ENCODE measurements at regions not wholly inside any gene's neighbourhood (a gene's known extent, or its start where the extent isn't known, plus 50 kb on each side); places are given as distances from the start of the nearest gene placed in this dataset.

- no peaks in the 10 kb centered on the region for H3K9me2 ChIP-seq (ENCODE audit: low read depth, low read length)
- H4K20me1 ChIP-seq (ENCODE audit: insufficient read depth, low read length) = no peaks in the 10 kb centered on the region
- H3K79me2 ChIP-seq (ENCODE audit: insufficient read depth, low read length) = no peaks in the 10 kb centered on the region
- H3K9me3 ChIP-seq (ENCODE audit: low read length) = no peaks in the 10 kb centered on the region
- no peak overlapping the region for H3K27ac ChIP-seq (ENCODE audit: low read depth, low read length, poor library complexity, severe bottlenecking)
- H3K4me3 ChIP-seq (ENCODE audit: low read depth, low read length, poor library complexity, severe bottlenecking) = no peak overlapping the region
- H3K27me3 ChIP-seq (ENCODE audit: insufficient read depth, low read length) = no peaks in the 10 kb centered on the region
- no peak overlapping the region for H2AFZ ChIP-seq (ENCODE audit: low read length)
- H3K36me3 ChIP-seq (ENCODE audit: insufficient read depth, low read length) = no peaks in the 10 kb centered on the region
- H3K9ac ChIP-seq (ENCODE audit: low read length) = no peak overlapping the region
- no peak for TF ChIP-seq EZH2 (IDR thresholded peaks at IDR 0.05; ENCODE audit: borderline replicate concordance, low read length)
- no peaks in the 10 kb centered on the region for H3F3A ChIP-seq (ENCODE audit: insufficient read depth, low read length)
- H3K4me2 ChIP-seq (ENCODE audit: low read length) = no peak overlapping the region
- H3K4me1 ChIP-seq (ENCODE audit: insufficient read depth, low read length, severe bottlenecking) = no peaks in the 10 kb centered on the region
Measured at GRCh38 chr5:165834891-165835290, 2329.5 kb downstream of the MAT2B start.

DNA sequence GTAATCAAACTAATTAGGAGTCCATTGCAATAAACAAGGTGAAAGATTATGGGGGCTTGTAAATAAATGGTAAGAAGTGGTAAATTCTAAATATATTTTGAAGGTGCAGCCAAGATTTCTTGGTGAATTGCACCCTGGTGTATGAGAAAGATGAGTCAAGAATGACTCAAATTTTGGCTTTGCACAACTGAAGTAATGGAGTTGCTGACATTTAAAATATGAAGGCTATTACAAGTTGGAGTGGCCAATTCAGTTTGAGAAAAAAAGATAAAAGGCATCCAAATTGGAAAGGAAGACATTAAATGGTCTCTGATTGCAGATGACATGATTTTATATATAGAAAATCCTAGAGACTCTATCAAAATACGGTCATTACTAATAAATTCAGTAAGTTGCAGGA, 2330.6 kb downstream of the MAT2B start:
- TF ChIP-seq, protein P1, sequence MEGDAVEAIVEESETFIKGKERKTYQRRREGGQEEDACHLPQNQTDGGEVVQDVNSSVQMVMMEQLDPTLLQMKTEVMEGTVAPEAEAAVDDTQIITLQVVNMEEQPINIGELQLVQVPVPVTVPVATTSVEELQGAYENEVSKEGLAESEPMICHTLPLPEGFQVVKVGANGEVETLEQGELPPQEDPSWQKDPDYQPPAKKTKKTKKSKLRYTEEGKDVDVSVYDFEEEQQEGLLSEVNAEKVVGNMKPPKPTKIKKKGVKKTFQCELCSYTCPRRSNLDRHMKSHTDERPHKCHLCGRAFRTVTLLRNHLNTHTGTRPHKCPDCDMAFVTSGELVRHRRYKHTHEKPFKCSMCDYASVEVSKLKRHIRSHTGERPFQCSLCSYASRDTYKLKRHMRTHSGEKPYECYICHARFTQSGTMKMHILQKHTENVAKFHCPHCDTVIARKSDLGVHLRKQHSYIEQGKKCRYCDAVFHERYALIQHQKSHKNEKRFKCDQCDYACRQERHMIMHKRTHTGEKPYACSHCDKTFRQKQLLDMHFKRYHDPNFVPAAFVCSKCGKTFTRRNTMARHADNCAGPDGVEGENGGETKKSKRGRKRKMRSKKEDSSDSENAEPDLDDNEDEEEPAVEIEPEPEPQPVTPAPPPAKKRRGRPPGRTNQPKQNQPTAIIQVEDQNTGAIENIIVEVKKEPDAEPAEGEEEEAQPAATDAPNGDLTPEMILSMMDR (IDR thresholded peaks at IDR 0.05; ENCODE audit: low read length) = no peak
- TF ChIP-seq EZH2 (IDR thresholded peaks at IDR 0.05; ENCODE audit: borderline replicate concordance, low read length) = no peak
- Histone ChIP-seq H3K4me2 (ENCODE audit: low read length) (no peak overlapping the region), H3K27me3 (ENCODE audit: insufficient read depth, low read length) (no peaks in the 10 kb centered on the region), H3K9ac (ENCODE audit: low read length) (no peak overlapping the region), H3K9me3 (ENCODE audit: low read length) (no peaks in the 10 kb centered on the region), H3K79me2 (ENCODE audit: insufficient read depth, low read length) (no peaks in the 10 kb centered on the region), H3K4me3 (ENCODE audit: low read depth, low read length, poor library complexity, severe bottlenecking) (no peak overlapping the region), H4K20me1 (ENCODE audit: insufficient read depth, low read length) (no peaks in the 10 kb centered on the region), H3K27ac (ENCODE audit: low read depth, low read length, poor library complexity, severe bottlenecking) (no peak overlapping the region), H3F3A (ENCODE audit: insufficient read depth, low read length) (no peaks in the 10 kb centered on the region), H2AFZ (ENCODE audit: low read length) (no peak overlapping the region), H3K9me2 (ENCODE audit: low read depth, low read length) (no peaks in the 10 kb centered on the region), H3K4me1 (ENCODE audit: insufficient read depth, low read length, severe bottlenecking) (no peaks in the 10 kb centered on the region), H3K36me3 (ENCODE audit: insufficient read depth, low read length) (no peaks in the 10 kb centered on the region)

DNA sequence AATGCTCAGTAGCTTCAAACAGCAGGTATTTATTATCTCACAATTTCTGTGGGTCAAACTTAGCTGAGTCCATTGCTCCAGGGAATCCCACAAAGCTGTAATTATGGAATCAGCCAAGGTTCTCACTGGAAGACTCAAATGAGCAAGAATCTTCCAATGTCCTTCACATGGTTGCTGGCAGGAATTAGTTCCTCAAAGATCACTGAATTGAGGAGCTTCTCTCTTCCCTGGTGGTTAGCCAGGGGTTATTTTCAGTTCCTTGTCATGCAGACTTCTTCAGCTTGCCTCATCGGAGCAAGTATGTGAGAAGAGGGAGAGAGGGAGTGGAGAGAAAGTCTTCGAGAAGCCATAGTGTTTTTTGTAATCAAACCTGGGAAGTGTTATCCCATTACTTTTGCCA, 2331.9 kb downstream of the MAT2B start:
- H3K79me2 ChIP-seq (ENCODE audit: insufficient read depth, low read length) = no peaks in the 10 kb centered on the region
- no peaks in the 10 kb centered on the region for H3K9me2 ChIP-seq (ENCODE audit: low read depth, low read length)
- no peak overlapping the region for H3K27ac ChIP-seq (ENCODE audit: low read depth, low read length, poor library complexity, severe bottlenecking)
- H3K27me3 ChIP-seq (ENCODE audit: insufficient read depth, low read length) = no peaks in the 10 kb centered on the region
- no peak overlapping the region for H3K4me3 ChIP-seq (ENCODE audit: low read depth, low read length, poor library complexity, severe bottlenecking)
- no peak for TF ChIP-seq EZH2 (IDR thresholded peaks at IDR 0.05; ENCODE audit: borderline replicate concordance, low read length)
- TF ChIP-seq, protein P1 (IDR thresholded peaks at IDR 0.05; ENCODE audit: low read length) = no peak
- no peak overlapping the region for H3K9ac ChIP-seq (ENCODE audit: low read length)
- H4K20me1 ChIP-seq (ENCODE audit: insufficient read depth, low read length) = no peaks in the 10 kb centered on the region
- H3K4me2 ChIP-seq (ENCODE audit: low read length) = no peak overlapping the region
- no peaks in the 10 kb centered on the region for H3K9me3 ChIP-seq (ENCODE audit: low read length)
- H3F3A ChIP-seq (ENCODE audit: insufficient read depth, low read length) = no peaks in the 10 kb centered on the region
- H3K4me1 ChIP-seq (ENCODE audit: insufficient read depth, low read length, severe bottlenecking) = no peaks in the 10 kb centered on the region
- no peak overlapping the region for H2AFZ ChIP-seq (ENCODE audit: low read length)
- H3K36me3 ChIP-seq (ENCODE audit: insufficient read depth, low read length) = no peaks in the 10 kb centered on the region

GRCh38 chr5:165844571-165844970, 2339.2 kb downstream of the MAT2B start:
- no peak for TF ChIP-seq EZH2 (IDR thresholded peaks at IDR 0.05; ENCODE audit: borderline replicate concordance, low read length)
- TF ChIP-seq, protein P1 (IDR thresholded peaks at IDR 0.05; ENCODE audit: low read length) = no peak
- Histone ChIP-seq H3K9me3 (ENCODE audit: low read length) (no peaks in the 10 kb centered on the region), H2AFZ (ENCODE audit: low read length) (no peak overlapping the region), H3K36me3 (ENCODE audit: insufficient read depth, low read length) (no peaks in the 10 kb centered on the region), H3K4me2 (ENCODE audit: low read length) (no peak overlapping the region), H3F3A (ENCODE audit: insufficient read depth, low read length) (no peaks in the 10 kb centered on the region), H3K27me3 (ENCODE audit: insufficient read depth, low read length) (no peaks in the 10 kb centered on the region), H3K4me1 (ENCODE audit: insufficient read depth, low read length, severe bottlenecking) (no peaks in the 10 kb centered on the region), H3K9ac (ENCODE audit: low read length) (no peak overlapping the region), H3K9me2 (ENCODE audit: low read depth, low read length) (no peaks in the 10 kb centered on the region), H4K20me1 (ENCODE audit: insufficient read depth, low read length) (no peaks in the 10 kb centered on the region), H3K27ac (ENCODE audit: low read depth, low read length, poor library complexity, severe bottlenecking) (no peak overlapping the region), H3K79me2 (ENCODE audit: insufficient read depth, low read length) (no peaks in the 10 kb centered on the region), H3K4me3 (ENCODE audit: low read depth, low read length, poor library complexity, severe bottlenecking) (no peak overlapping the region)
